Astrocyte of the spinal cord (primary cell): ENCODE measurements at regions not wholly inside any gene's neighbourhood (a gene's known extent, or its start where the extent isn't known, plus 50 kb on each side); places are given as distances from the start of the nearest gene placed in this dataset.
"Not testable (repeated sequence)": the region's sequence is repeated elsewhere in the genome, so short reads cannot be mapped to it uniquely, and the experiment has no call there.

ENCODE experiments used
- DNase-seq: peaks from one replicate; pipeline ENCODE4 v3.0.0; 2011; ENCODE audit warnings: low read depth, low spot score
- H3K4me3 ChIP-seq: 2 replicates; pipeline ENCODE4 v1.5.1; 2011; ENCODE audit warnings: low read depth, mild to moderate bottlenecking, low read length, moderate library complexity
- CTCF ChIP-seq: IDR thresholded peaks from 2 replicates; pipeline ENCODE4 v1.5.1; 2012; ENCODE audit warnings: low read depth, mild to moderate bottlenecking, low read length, inconsistent platforms
- in situ Hi-C: cut with HindIII; loops from 2 replicates; pipeline ENCODE4 v1.10.0; 2017; ENCODE audit warnings: low sequenced_read_pairs

- TF ChIP-seq CTCF = no peak
- no peak for DNase-seq
- in situ Hi-C loops = no loop called here
- H3K4me3 ChIP-seq = no peak overlapping the region
These were observed 182.2 kb upstream of the FBXO33 start for GRCh38 chr14:39614297-39614923.

- no peak for DNase-seq
- TF ChIP-seq CTCF = no peak
- in situ Hi-C loops = no loop called here
- no peak overlapping the region for H3K4me3 ChIP-seq
These were observed 176.9 kb upstream of the FBXO33 start for GRCh38 chr14:39609119-39609518.

- in situ Hi-C loops = no loop called here
- DNase-seq = no peak
- no peak for TF ChIP-seq CTCF
- no peak overlapping the region for H3K4me3 ChIP-seq
These were observed 175.7 kb upstream of the FBXO33 start for GRCh38 chr14:39607978-39608377.

GRCh38 chr14:39603942-39604341, 171.7 kb upstream of the FBXO33 start:
- no peak for DNase-seq
- in situ Hi-C loops = no loop called here
- no peak for TF ChIP-seq CTCF

GRCh38 chr14:39593377-39593776, 161.1 kb upstream of the FBXO33 start:
- in situ Hi-C loops = no loop called here
- TF ChIP-seq CTCF = no peak
- no peak overlapping the region for H3K4me3 ChIP-seq
- DNase-seq = no peak

More at GRCh38 chr14:39603942-39604341, 171.7 kb upstream of the FBXO33 start:
- H3K4me3 ChIP-seq = no peak overlapping the region

- in situ Hi-C loops = no loop called here
- no peak for TF ChIP-seq CTCF
- DNase-seq = no peak
These were observed 160.0 kb upstream of the FBXO33 start for GRCh38 chr14:39592116-39592789.

GRCh38 chr14:39589882-39590281, 157.6 kb upstream of the FBXO33 start:
- in situ Hi-C loops, DNase-seq, H3K4me3 ChIP-seq: not testable (repeated sequence)

More at GRCh38 chr14:39592116-39592789, 160.0 kb upstream of the FBXO33 start:
- no peak overlapping the region for H3K4me3 ChIP-seq
